ENCODE measurements at regions not wholly inside any gene's neighbourhood (a gene's known extent, or its start where the extent isn't known, plus 50 kb on each side); places are given as distances from the start of the nearest gene placed in this dataset.

GRCh38 chrX:9278475-9279233 is 186.2 kb upstream of the TBL1X start:
- ATAC-seq (ENCODE audit: low read depth), result peak; percentile 86
- Histone ChIP-seq H2AK5ac (ENCODE audit: low read depth, low read length) (peak overlapping the region; percentile 29), H2AFZ (replicated peaks; ENCODE audit: low read length, poor library complexity) (peak overlapping the region; percentile 40), H4K20me1 (ENCODE audit: insufficient read depth, low read length) (no peaks in the 10 kb centered on the region), H2BK20ac (ENCODE audit: low read depth, low read length) (peak overlapping the region; percentile 83), H2AK9ac (replicated peaks; ENCODE audit: low read depth, low read length, poor library complexity) (no peak overlapping the region), H3K27ac (ENCODE audit: insufficient read depth, low read length) (peak overlapping the region; percentile 99), H3K79me1 (ENCODE audit: low read depth in 1 of 2, low read length in 2 of 2) (no peaks in the 10 kb centered on the region), H2BK5ac (ENCODE audit: low read depth, low read length, poor library complexity, severe bottlenecking) (peak overlapping the region; percentile 96), H3K4me2 (ENCODE audit: low read depth, low read length) (peak overlapping the region; percentile 97), H2BK15ac (ENCODE audit: low read depth, low read length) (peak overlapping the region; percentile 62; the same call in 2 of the 3 replicates), H2BK120ac (ENCODE audit: low read depth, low read length) (peak overlapping the region; percentile 73), H3K18ac (ENCODE audit: low read depth, low read length) (peak overlapping the region; percentile 96), H3K14ac (replicated peaks; ENCODE audit: low read depth, low read length) (peak overlapping the region; percentile 18), H3K56ac (ENCODE audit: extremely low read depth, insufficient read depth, low read length) (peak overlapping the region; percentile 93), H3K4me1 (ENCODE audit: control insufficient read depth, insufficient read depth, low read length) (peaks cover 2% of the 10 kb centered on the region; the same call in 1 of the 2 replicates), H3K4me3 (ENCODE audit: insufficient read depth, low read depth, low read length) (peak overlapping the region; percentile 50), H4K8ac (ENCODE audit: low read depth in 2 of 2, low read length in 2 of 2) (peak overlapping the region; percentile 75 to 82), H3K9ac (ENCODE audit: low read depth, low read length) (peak overlapping the region; percentile 95), H3K23ac (ENCODE audit: low read depth, low read length) (peak overlapping the region; percentile 80; the same call in 1 of the 2 replicates), H3K36me3 (ENCODE audit: control insufficient read depth, insufficient read depth, low read length) (no peaks in the 10 kb centered on the region), H4K5ac (ENCODE audit: low read depth, low read length) (peak overlapping the region; percentile 96), H3K9me3 (ENCODE audit: control insufficient read depth, insufficient read depth, low read length) (no peaks in the 10 kb centered on the region), H3K9me1 (ENCODE audit: insufficient read depth, low read length) (no peaks in the 10 kb centered on the region; the same call in 1 of the 2 replicates), H3K27me3 (ENCODE audit: control insufficient read depth, insufficient read depth, low read length) (no peaks in the 10 kb centered on the region), H4K91ac (ENCODE audit: insufficient read depth, low read depth, low read length) (peak overlapping the region; percentile 90), H3K4ac (ENCODE audit: low read depth, low read length) (peak overlapping the region; percentile 49)
- BruUV-seq (replicated peaks), result no TSS peak
- POLR2A ChIA-PET (ENCODE audit: unreplicated experiment), result no interaction called here
- intact Hi-C loops (cut with micrococcal nuclease), result no loop called here
- TF ChIP-seq, protein P1, sequence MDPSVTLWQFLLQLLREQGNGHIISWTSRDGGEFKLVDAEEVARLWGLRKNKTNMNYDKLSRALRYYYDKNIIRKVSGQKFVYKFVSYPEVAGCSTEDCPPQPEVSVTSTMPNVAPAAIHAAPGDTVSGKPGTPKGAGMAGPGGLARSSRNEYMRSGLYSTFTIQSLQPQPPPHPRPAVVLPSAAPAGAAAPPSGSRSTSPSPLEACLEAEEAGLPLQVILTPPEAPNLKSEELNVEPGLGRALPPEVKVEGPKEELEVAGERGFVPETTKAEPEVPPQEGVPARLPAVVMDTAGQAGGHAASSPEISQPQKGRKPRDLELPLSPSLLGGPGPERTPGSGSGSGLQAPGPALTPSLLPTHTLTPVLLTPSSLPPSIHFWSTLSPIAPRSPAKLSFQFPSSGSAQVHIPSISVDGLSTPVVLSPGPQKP (IDR thresholded peaks at IDR 0.05; ENCODE audit: borderline replicate concordance, low read depth, low read length), result no peak
- TF ChIP-seq SMC3 (IDR thresholded peaks at IDR 0.05; ENCODE audit: low read depth, low read length) (no peak), MAZ (IDR thresholded peaks at IDR 0.05; ENCODE audit: borderline replicate concordance, low read depth, low read length) (no peak), BHLHE40 (IDR thresholded peaks at IDR 0.05; ENCODE audit: low read depth, low read length) (no peak), MXI1 (IDR thresholded peaks at IDR 0.05; ENCODE audit: borderline replicate concordance, low read depth, low read length) (no peak), NFE2L2 (IDR thresholded peaks at IDR 0.05; ENCODE audit: low read depth, low read length) (no peak), RAD21 (IDR thresholded peaks at IDR 0.05; ENCODE audit: low read length) (no peak), RFX5 (IDR thresholded peaks at IDR 0.05; ENCODE audit: low read depth, low read length) (no peak), FOS (IDR thresholded peaks at IDR 0.05; ENCODE audit: low read depth, low read length) (no peak), POLR2A (IDR thresholded peaks at IDR 0.05; ENCODE audit: low read depth, low read length) (no peak), CHD1 (IDR thresholded peaks at IDR 0.05; ENCODE audit: low read depth, low read length) (no peak), CEBPB (IDR thresholded peaks at IDR 0.05; ENCODE audit: low read depth, low read length) (no peak), CTCF (conservative IDR thresholded peaks at IDR 0.05; ENCODE audit: low read depth, low read length) (no peak)
- peak; percentile 46 for DNase-seq
- dilution Hi-C loops (cut with HindIII; ENCODE audit: low sequenced_read_pairs, unreplicated experiment), result no loop called here
- in situ Hi-C loops (cut with MboI; ENCODE audit: low sequenced_read_pairs), result no loop called here
- CTCF ChIA-PET, result interaction anchor here (0.7 kb wide), 1 partner anchor 20 kb away, joined by 3 read pairs; no protein-coding TSS in a partner anchor
- WGBS, 2 experiments (ENCODE audit: extremely low coverage in 2 of 2, insufficient read length in 1 of 2), result no CpG with 5 or more reads among the region's 7 CpGs

All from IMR-90 (cell line).